ENCODE measurements at regions not wholly inside any gene's neighbourhood (a gene's known extent, or its start where the extent isn't known, plus 50 kb on each side); places are given as distances from the start of the nearest gene placed in this dataset.

- no peaks in the 10 kb centered on the region for H3K4me1 ChIP-seq (ENCODE audit: control insufficient read depth in 5 of 5, insufficient read depth in 5 of 5, low read length in 5 of 5)
- H3K36me3 ChIP-seq (ENCODE audit: control insufficient read depth in 5 of 5, insufficient read depth in 5 of 5, low read length in 5 of 5), result no peaks in the 10 kb centered on the region
- no peaks in the 10 kb centered on the region for H3K27me3 ChIP-seq (ENCODE audit: control insufficient read depth in 5 of 5, insufficient read depth in 4 of 5, low read length in 5 of 5)
- no peak overlapping the region for H3K27ac ChIP-seq (ENCODE audit: low read depth, low read length)
- H3K9ac ChIP-seq (ENCODE audit: low read length in 5 of 5), result no peak overlapping the region
- H3K4me3 ChIP-seq (ENCODE audit: low read depth in 1 of 5, low read length in 5 of 5), result no peak overlapping the region
- no peaks in the 10 kb centered on the region for H3K9me3 ChIP-seq (ENCODE audit: control insufficient read depth in 5 of 5, low read length in 5 of 5)
Measured at GRCh38 chr18:75582406-75582821, 154.9 kb upstream of the SMIM21 start.

DNA sequence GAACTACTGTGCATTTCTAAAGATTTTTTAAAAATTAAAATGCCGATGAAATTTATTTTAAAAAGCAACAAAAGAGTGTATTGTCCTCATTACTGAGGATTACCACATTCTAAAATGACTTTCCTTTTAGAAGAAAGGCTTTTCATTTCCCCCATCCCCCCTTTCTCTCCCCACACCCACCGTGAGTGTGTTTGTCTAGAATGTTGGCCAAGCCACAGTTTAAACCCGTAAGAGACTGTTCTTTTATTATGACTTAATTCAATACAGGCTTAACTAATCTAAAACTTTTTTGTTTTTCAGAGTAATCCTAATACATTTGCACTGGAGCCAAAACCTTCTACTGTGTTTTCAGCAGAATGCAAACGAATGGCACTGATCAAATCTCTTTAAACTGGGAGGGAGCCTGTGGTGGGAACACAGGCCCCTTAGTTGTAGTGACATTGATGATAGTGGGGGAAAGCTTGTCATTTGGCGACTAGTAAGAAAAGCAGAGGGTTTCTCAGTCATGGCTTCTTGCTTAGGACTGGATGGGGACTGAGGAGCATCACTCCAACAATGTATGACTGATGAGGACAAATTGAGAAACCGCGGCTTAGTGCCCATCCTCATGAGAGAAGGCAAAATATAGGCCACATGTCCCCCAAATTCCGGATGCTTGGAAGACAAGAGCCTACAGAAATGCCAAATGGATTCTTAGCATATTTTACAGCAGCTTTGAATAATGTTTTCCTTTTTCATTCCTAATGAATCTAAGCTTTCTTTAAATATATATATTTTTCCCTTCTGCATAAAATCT, 154.0 kb upstream of the SMIM21 start:
- H3K27me3 ChIP-seq (ENCODE audit: control insufficient read depth in 5 of 5, insufficient read depth in 4 of 5, low read length in 5 of 5), result no peaks in the 10 kb centered on the region
- no peak overlapping the region for H3K9ac ChIP-seq (ENCODE audit: low read length in 5 of 5)
- H3K27ac ChIP-seq (ENCODE audit: low read depth, low read length), result no peak overlapping the region
- H3K4me1 ChIP-seq (ENCODE audit: control insufficient read depth in 5 of 5, insufficient read depth in 5 of 5, low read length in 5 of 5), result no peaks in the 10 kb centered on the region
- no peaks in the 10 kb centered on the region for H3K9me3 ChIP-seq (ENCODE audit: control insufficient read depth in 5 of 5, low read length in 5 of 5)
- H3K4me3 ChIP-seq (ENCODE audit: low read depth in 1 of 5, low read length in 5 of 5), result no peak overlapping the region
- no peaks in the 10 kb centered on the region for H3K36me3 ChIP-seq (ENCODE audit: control insufficient read depth in 5 of 5, insufficient read depth in 5 of 5, low read length in 5 of 5)

- H3K27ac ChIP-seq (ENCODE audit: low read depth, low read length), result no peak overlapping the region
- H3K36me3 ChIP-seq (ENCODE audit: control insufficient read depth in 5 of 5, insufficient read depth in 5 of 5, low read length in 5 of 5), result no peaks in the 10 kb centered on the region
- no peak overlapping the region for H3K9ac ChIP-seq (ENCODE audit: low read length in 5 of 5)
- H3K9me3 ChIP-seq (ENCODE audit: control insufficient read depth in 5 of 5, low read length in 5 of 5), result no peaks in the 10 kb centered on the region
- H3K4me1 ChIP-seq (ENCODE audit: control insufficient read depth in 5 of 5, insufficient read depth in 5 of 5, low read length in 5 of 5), result no peaks in the 10 kb centered on the region
- H3K4me3 ChIP-seq (ENCODE audit: low read depth in 1 of 5, low read length in 5 of 5), result no peak overlapping the region
- no peaks in the 10 kb centered on the region for H3K27me3 ChIP-seq (ENCODE audit: control insufficient read depth in 5 of 5, insufficient read depth in 4 of 5, low read length in 5 of 5)
Measured at GRCh38 chr18:75574187-75574586, 146.7 kb upstream of the SMIM21 start.

DNA sequence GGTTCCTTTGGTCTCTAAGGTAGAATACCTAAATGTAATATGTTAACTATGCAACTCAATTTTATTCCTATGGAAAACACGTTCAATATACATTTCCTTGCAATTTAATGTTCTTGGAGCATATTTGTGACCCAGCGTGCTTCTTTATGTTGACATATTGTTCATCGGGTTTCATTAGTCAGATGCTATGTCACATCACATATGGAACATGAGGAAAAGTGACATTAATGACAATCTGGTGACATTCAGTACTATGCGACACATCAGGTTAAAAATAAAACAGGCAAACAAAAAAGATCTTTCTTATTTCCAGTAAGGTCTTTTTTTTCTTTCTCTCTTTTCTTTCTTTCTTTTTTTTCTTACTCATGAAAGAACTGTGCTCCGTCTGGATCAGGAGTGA, 135.6 kb upstream of the SMIM21 start:
- H3K27ac ChIP-seq (ENCODE audit: low read depth, low read length), result no peak overlapping the region
- no peaks in the 10 kb centered on the region for H3K36me3 ChIP-seq (ENCODE audit: control insufficient read depth in 5 of 5, insufficient read depth in 5 of 5, low read length in 5 of 5)
- no peaks in the 10 kb centered on the region for H3K4me1 ChIP-seq (ENCODE audit: control insufficient read depth in 5 of 5, insufficient read depth in 5 of 5, low read length in 5 of 5)
- H3K27me3 ChIP-seq (ENCODE audit: control insufficient read depth in 5 of 5, insufficient read depth in 4 of 5, low read length in 5 of 5), result peaks cover 0 to 5% (median 0%) of the 10 kb centered on the region in 5 donors
- H3K9ac ChIP-seq (ENCODE audit: low read length in 5 of 5), result no peak overlapping the region
- H3K4me3 ChIP-seq (ENCODE audit: low read depth in 1 of 5, low read length in 5 of 5), result no peak overlapping the region
- no peaks in the 10 kb centered on the region for H3K9me3 ChIP-seq (ENCODE audit: control insufficient read depth in 5 of 5, low read length in 5 of 5)

DNA sequence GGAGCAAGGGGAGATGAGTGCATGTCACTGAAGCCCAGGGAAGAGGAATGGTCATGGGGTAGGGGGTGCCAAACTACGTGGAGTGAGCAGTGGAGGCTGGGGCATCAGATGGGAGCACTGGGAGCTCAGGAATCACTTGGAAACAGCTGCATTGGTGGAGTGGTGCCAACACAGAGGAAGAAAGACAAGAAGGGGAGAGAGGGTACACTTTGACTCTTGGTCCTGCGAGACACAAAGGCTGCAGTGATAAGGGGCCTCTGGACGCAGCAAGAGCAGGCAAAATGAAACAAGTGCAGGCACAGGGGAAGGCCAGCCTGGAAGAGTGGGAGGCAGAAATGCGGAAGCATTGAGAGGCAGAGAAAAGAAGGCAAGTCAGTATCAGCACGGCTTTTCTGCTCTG, 134.7 kb upstream of the SMIM21 start:
- Histone ChIP-seq H3K27me3 (ENCODE audit: control insufficient read depth in 5 of 5, insufficient read depth in 4 of 5, low read length in 5 of 5) (peaks cover 0 to 5% (median 0%) of the 10 kb centered on the region in 5 donors), H3K36me3 (ENCODE audit: control insufficient read depth in 5 of 5, insufficient read depth in 5 of 5, low read length in 5 of 5) (no peaks in the 10 kb centered on the region), H3K4me3 (ENCODE audit: low read depth in 1 of 5, low read length in 5 of 5) (no peak overlapping the region), H3K27ac (ENCODE audit: low read depth, low read length) (no peak overlapping the region), H3K9me3 (ENCODE audit: control insufficient read depth in 5 of 5, low read length in 5 of 5) (no peaks in the 10 kb centered on the region), H3K9ac (ENCODE audit: low read length in 5 of 5) (no peak overlapping the region), H3K4me1 (ENCODE audit: control insufficient read depth in 5 of 5, insufficient read depth in 5 of 5, low read length in 5 of 5) (no peaks in the 10 kb centered on the region)

DNA sequence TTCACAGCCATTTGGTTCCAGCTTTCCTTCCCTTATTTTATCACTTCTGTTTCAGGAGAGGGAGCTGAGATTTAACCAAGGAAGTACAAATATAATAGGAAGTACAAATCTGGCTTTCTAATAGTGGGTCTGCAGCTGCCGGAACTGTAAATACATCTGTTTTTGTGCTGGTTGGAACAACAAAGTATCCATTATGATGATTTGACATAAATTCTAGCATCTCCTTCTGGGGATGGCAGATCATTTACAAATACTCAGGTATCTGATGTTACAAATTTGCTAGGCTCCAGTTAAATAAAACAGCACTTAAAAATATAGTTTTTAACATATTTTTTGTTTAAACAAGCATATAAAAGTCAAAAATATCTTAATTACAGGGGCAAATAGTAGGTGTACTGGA, 131.3 kb upstream of the SMIM21 start:
- H3K36me3 ChIP-seq (ENCODE audit: control insufficient read depth in 5 of 5, insufficient read depth in 5 of 5, low read length in 5 of 5), result no peaks in the 10 kb centered on the region
- H3K4me3 ChIP-seq (ENCODE audit: low read depth in 1 of 5, low read length in 5 of 5), result no peak overlapping the region
- H3K27me3 ChIP-seq (ENCODE audit: control insufficient read depth in 5 of 5, insufficient read depth in 4 of 5, low read length in 5 of 5), result peaks cover 0 to 5% (median 0%) of the 10 kb centered on the region in 5 donors
- no peaks in the 10 kb centered on the region for H3K4me1 ChIP-seq (ENCODE audit: control insufficient read depth in 5 of 5, insufficient read depth in 5 of 5, low read length in 5 of 5)
- no peak overlapping the region for H3K27ac ChIP-seq (ENCODE audit: low read depth, low read length)
- no peaks in the 10 kb centered on the region for H3K9me3 ChIP-seq (ENCODE audit: control insufficient read depth in 5 of 5, low read length in 5 of 5)
- H3K9ac ChIP-seq (ENCODE audit: low read length in 5 of 5), result no peak overlapping the region

GRCh38 chr18:75556841-75557240, 129.3 kb upstream of the SMIM21 start:
- Histone ChIP-seq H3K4me1 (ENCODE audit: control insufficient read depth in 5 of 5, insufficient read depth in 5 of 5, low read length in 5 of 5) (no peaks in the 10 kb centered on the region), H3K36me3 (ENCODE audit: control insufficient read depth in 5 of 5, insufficient read depth in 5 of 5, low read length in 5 of 5) (no peaks in the 10 kb centered on the region), H3K27me3 (ENCODE audit: control insufficient read depth in 5 of 5, insufficient read depth in 4 of 5, low read length in 5 of 5) (peaks cover 0 to 2% (median 0%) of the 10 kb centered on the region in 5 donors), H3K9me3 (ENCODE audit: control insufficient read depth in 5 of 5, low read length in 5 of 5) (no peaks in the 10 kb centered on the region), H3K4me3 (ENCODE audit: low read depth in 1 of 5, low read length in 5 of 5) (no peak overlapping the region), H3K27ac (ENCODE audit: low read depth, low read length) (no peak overlapping the region), H3K9ac (ENCODE audit: low read length in 5 of 5) (no peak overlapping the region)

DNA sequence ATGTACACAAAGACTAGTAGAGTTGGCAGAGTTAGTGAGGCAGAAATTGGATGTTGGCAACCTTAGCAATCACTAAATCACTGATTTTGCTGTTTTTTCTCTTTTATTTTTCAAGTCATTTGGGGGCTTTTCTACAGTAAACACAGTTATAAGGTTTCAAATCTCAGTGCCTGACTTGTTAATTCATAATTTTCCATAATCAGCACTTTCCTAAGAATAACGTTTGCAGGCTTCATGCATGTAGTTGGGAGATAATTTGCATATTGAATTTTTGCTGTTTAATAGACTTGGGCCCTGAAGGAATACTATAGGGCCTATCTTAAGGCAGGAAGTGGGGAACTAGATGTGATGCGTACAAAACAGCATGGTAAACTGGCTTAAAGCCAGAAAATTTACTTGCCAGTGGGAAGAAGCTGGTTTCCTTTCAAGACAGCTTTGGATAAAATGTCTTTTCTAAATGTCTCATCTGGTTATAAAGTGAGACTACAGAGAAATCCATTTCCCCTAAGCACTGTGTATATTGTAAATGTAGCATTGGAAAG, 127.2 kb upstream of the SMIM21 start:
- no peak overlapping the region for H3K4me3 ChIP-seq (ENCODE audit: low read depth in 1 of 5, low read length in 5 of 5)
- no peak overlapping the region for H3K27ac ChIP-seq (ENCODE audit: low read depth, low read length)
- no peaks in the 10 kb centered on the region for H3K4me1 ChIP-seq (ENCODE audit: control insufficient read depth in 5 of 5, insufficient read depth in 5 of 5, low read length in 5 of 5)
- peaks cover 0 to 4% (median 0%) of the 10 kb centered on the region in 5 donors for H3K27me3 ChIP-seq (ENCODE audit: control insufficient read depth in 5 of 5, insufficient read depth in 4 of 5, low read length in 5 of 5)
- H3K36me3 ChIP-seq (ENCODE audit: control insufficient read depth in 5 of 5, insufficient read depth in 5 of 5, low read length in 5 of 5), result no peaks in the 10 kb centered on the region
- no peak overlapping the region for H3K9ac ChIP-seq (ENCODE audit: low read length in 5 of 5)
- H3K9me3 ChIP-seq (ENCODE audit: control insufficient read depth in 5 of 5, low read length in 5 of 5), result no peaks in the 10 kb centered on the region

DNA sequence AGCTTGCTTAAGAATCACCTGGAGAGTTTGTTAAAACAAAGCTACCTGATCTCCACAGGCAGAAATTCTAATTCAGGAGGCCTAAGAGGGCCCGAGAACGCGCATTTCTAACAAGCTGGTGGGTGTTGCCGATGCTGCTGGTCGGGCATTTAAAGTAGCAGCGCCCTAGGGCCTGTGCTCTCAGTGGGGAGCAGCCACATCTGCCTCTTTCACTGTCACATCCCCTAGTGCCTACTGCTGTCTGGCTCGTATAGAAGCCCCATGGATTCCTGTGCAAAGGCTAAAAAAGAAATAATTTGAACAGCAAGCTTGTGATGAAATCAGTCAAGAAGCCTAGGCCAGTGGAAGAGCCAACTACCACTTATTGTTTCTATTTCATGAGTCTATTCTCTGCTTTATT, 126.7 kb upstream of the SMIM21 start:
- Histone ChIP-seq H3K9me3 (ENCODE audit: control insufficient read depth in 5 of 5, low read length in 5 of 5) (no peaks in the 10 kb centered on the region), H3K27ac (ENCODE audit: low read depth, low read length) (no peak overlapping the region), H3K4me1 (ENCODE audit: control insufficient read depth in 5 of 5, insufficient read depth in 5 of 5, low read length in 5 of 5) (no peaks in the 10 kb centered on the region), H3K4me3 (ENCODE audit: low read depth in 1 of 5, low read length in 5 of 5) (no peak overlapping the region), H3K36me3 (ENCODE audit: control insufficient read depth in 5 of 5, insufficient read depth in 5 of 5, low read length in 5 of 5) (no peaks in the 10 kb centered on the region), H3K27me3 (ENCODE audit: control insufficient read depth in 5 of 5, insufficient read depth in 4 of 5, low read length in 5 of 5) (peaks cover 0 to 4% (median 0%) of the 10 kb centered on the region in 5 donors), H3K9ac (ENCODE audit: low read length in 5 of 5) (no peak overlapping the region)

- H3K9me3 ChIP-seq (ENCODE audit: control insufficient read depth in 5 of 5, low read length in 5 of 5), result no peaks in the 10 kb centered on the region
- peaks cover 0 to 4% (median 0%) of the 10 kb centered on the region in 5 donors for H3K27me3 ChIP-seq (ENCODE audit: control insufficient read depth in 5 of 5, insufficient read depth in 4 of 5, low read length in 5 of 5)
- no peaks in the 10 kb centered on the region for H3K36me3 ChIP-seq (ENCODE audit: control insufficient read depth in 5 of 5, insufficient read depth in 5 of 5, low read length in 5 of 5)
- no peak overlapping the region for H3K4me3 ChIP-seq (ENCODE audit: low read depth in 1 of 5, low read length in 5 of 5)
- no peak overlapping the region for H3K9ac ChIP-seq (ENCODE audit: low read length in 5 of 5)
- no peaks in the 10 kb centered on the region for H3K4me1 ChIP-seq (ENCODE audit: control insufficient read depth in 5 of 5, insufficient read depth in 5 of 5, low read length in 5 of 5)
- no peak overlapping the region for H3K27ac ChIP-seq (ENCODE audit: low read depth, low read length)
Measured at GRCh38 chr18:75553021-75553420, 125.5 kb upstream of the SMIM21 start.
